Prostate gland (tissue), 2 donors: ENCODE measurements at regions not wholly inside any gene's neighbourhood (a gene's known extent, or its start where the extent isn't known, plus 50 kb on each side); places are given as distances from the start of the nearest gene placed in this dataset.
"Not testable (repeated sequence)": the region's sequence is repeated elsewhere in the genome, so short reads cannot be mapped to it uniquely, and the experiment has no call there.

Experiments
- POLR2A ChIP-seq: fragments of 450-650 bp; IDR thresholded peaks from one replicate; pipeline ENCODE4 v1.6.1; 2016; ENCODE audit warnings: antibody characterized with exemption, mild to moderate bottlenecking
- TF ChIP-seq, protein P1 (sequence below), 4 experiments: fragments of 200-600 bp in 2 of 4; fragments of 450-650 bp in 2 of 4; sonication (generic) in 2 of 4; IDR thresholded peaks; 1 replicate in 3 of 4; 2 replicates in 1 of 4; pipeline ENCODE4 v1.5.1; 2016 to 2019; ENCODE audit warnings: antibody characterized with exemption in 4 of 4, mild to moderate bottlenecking in 2 of 4, moderate library complexity in 2 of 4

- TF ChIP-seq, protein P1, sequence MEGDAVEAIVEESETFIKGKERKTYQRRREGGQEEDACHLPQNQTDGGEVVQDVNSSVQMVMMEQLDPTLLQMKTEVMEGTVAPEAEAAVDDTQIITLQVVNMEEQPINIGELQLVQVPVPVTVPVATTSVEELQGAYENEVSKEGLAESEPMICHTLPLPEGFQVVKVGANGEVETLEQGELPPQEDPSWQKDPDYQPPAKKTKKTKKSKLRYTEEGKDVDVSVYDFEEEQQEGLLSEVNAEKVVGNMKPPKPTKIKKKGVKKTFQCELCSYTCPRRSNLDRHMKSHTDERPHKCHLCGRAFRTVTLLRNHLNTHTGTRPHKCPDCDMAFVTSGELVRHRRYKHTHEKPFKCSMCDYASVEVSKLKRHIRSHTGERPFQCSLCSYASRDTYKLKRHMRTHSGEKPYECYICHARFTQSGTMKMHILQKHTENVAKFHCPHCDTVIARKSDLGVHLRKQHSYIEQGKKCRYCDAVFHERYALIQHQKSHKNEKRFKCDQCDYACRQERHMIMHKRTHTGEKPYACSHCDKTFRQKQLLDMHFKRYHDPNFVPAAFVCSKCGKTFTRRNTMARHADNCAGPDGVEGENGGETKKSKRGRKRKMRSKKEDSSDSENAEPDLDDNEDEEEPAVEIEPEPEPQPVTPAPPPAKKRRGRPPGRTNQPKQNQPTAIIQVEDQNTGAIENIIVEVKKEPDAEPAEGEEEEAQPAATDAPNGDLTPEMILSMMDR (IDR thresholded peaks at IDR 0.05), result not testable (repeated sequence)
- not testable (repeated sequence) for TF ChIP-seq POLR2A
These were observed 761.4 kb downstream of the ZNF385D start for GRCh38 chr3:20989653-20990052.
